Fibroblast of skin of back (primary cell): ENCODE measurements at regions not wholly inside any gene's neighbourhood (a gene's known extent, or its start where the extent isn't known, plus 50 kb on each side); places are given as distances from the start of the nearest gene placed in this dataset.

Experiments
- DNase-seq: peaks from one replicate; pipeline ENCODE4 v3.0.0-alpha.2; 2013

DNA sequence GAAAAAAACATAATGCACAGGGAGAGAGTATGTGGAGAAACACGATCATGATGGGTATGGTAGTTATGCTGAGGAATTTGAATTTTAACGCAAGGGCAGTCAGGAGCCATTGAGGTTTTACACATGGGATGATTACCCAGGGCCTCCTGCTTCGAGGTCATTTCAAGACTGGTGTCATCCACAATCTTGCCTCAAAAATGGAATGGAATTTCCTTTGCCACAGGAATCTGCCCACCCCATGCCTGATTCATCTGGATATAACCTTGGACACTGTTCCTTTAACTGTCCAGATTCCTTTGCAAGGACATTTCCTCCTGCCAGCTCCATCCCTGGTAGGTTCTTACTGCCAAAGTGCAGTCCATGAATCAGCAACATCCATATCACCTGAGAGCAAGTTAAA lies 655.9 kb upstream of the TENM4 start:
- peak; percentile 94 for DNase-seq

DNA sequence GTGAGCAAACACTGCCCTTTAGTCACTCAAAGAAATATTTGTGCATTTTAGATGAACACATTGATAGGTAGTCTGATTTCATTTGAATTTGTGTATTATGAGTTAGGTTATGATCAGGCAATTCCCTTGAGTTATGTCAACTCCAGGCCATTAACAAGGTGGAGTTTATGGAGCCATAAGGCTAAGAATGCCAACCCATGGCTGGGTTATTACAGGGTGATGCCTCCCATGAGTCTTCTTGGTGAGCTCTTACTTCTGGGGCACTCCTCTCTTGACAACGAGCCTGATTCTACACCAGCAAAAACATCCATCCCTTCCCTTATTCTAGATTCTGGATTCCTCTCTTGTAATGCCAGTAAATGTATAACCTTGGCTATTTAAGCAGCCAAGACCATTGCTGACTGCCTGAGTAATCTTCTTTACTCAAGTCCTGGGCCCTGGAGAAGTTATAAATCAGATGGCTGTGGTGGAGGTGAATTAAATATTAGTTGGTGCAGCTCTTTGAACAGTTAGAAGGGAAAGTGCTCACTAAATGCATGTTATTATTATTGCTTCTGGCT lies 645.7 kb upstream of the TENM4 start:
- DNase-seq, result no peak

DNA sequence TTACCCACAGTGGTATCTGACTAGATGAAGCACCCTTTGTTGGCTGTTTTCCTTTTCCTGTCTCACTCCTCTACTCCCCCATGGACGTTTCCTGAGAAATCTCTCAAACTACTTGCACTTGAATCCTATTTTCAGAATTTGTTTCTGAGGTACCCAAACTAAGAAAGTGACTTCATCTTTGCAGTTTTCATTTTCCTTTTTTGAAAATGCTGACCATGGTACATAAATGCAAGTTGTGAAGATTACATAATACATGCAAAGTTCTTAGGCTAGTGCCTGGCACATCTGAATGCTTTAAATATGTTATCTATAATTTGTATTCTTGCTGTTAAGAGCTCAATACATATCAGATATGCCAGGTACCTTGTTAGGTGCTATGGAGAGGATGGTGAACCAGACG lies 644.7 kb upstream of the TENM4 start:
- DNase-seq, result no peak

DNA sequence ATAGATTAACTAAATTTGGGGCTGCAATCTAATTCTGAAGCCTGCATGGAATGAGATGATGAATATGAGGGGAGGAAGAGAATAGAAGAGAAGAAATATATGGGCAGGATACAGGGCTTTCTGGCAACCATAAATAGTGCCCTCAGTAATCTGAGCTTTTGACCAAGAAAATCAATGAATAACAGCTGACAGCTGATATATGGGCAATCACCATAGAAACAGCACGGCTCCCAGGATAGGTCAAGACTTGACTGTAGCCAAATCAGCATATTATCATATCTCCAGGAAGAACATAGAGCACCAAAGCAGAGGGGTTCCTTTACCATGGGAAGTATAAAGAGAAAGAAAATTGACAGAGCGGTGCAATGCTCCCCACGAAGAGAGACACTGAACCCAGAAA lies 643.8 kb upstream of the TENM4 start:
- no peak for DNase-seq

DNA sequence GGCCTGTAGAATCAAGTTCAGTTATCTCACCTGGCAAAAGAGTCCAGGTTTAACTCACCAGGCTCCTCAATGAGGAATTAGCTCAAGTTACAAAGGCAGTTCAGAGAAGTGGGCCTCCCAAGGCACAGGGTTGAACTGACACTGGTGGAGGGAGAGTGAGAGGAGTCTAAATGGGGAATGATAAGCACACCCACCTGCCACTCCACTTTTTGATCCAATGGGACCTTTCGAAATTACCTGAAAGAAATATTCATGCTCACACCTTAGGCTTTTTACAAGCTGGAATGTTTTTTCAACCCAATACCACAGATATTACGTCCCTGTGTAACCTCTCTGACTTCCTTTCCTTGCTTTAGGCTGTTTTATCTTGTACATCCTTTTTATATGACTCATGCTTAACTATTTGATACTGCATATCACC lies 642.7 kb upstream of the TENM4 start:
- DNase-seq, result no peak

DNA sequence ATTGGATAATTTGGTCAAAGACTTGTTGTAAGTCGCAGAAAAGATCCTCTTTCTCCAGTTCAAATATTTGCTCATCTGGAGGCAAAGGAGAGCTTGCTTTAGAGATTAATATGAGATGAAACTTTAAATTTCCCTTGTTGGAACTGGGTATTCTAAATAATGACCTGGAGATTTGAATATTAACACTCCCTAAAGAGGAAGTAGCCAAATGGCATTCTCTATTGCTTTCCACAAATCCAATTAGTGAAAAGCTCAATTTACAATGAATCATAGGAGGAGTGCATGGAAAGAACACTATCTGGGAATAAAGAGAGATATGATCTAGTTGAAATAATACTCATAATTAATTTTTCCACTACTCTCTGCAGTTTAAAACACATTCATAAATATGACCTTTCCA lies 641.6 kb upstream of the TENM4 start:
- no peak for DNase-seq

DNA sequence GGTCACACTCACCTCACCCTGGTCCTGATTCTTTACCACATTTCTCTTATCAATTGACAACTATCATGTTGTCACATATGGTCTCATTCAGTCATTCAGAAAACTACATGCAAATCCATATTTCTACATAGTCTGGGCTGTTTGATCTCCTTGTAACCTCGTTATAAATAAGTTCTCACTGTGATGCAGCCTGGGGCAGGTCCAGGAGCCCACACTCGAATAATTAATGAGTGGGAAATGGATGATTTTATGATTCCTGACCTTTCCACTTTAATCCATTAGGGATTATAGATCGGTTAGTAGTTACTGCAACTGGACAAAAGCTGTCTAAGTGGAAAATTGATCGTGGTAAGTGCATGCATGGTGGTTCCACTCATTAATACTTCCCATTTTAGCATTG lies 636.3 kb upstream of the TENM4 start:
- no peak for DNase-seq

DNA sequence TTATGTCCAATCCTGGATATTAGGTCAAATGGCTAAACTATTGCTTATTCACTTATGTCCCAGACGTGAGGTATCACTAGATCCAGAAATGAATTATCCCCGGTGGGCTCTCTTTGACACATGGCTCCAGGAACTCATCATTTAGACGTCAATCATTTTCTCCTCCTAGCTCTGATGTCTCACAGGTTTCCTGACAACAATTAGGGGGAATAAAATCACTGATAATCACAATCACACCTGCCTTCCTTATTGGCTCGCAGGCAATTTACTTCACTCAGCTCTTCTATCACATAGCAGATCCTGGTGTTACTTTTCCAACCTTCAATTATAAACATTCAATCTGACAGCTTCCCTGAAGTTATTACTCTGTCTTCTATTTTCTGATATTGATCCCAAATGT lies 634.0 kb upstream of the TENM4 start:
- DNase-seq, result no peak

DNA sequence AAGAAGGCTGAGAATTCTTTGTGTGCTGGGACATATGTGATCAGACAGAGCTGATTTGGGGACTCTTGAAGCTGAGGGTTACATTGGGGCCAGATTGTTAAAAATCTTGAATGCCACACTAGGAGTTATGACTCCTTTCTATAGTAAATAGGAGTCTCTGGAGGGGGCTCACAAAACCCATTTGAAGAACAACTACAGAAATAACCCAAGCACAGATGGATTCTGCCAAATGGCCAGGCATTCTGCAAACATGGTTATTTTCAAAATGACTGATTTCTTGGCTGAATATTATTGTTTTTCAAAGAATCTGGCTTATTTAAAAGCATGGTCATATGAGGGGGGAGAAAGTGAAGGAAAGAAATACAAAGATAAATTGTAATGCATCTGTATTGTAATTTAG lies 625.5 kb upstream of the TENM4 start:
- DNase-seq, result no peak

DNA sequence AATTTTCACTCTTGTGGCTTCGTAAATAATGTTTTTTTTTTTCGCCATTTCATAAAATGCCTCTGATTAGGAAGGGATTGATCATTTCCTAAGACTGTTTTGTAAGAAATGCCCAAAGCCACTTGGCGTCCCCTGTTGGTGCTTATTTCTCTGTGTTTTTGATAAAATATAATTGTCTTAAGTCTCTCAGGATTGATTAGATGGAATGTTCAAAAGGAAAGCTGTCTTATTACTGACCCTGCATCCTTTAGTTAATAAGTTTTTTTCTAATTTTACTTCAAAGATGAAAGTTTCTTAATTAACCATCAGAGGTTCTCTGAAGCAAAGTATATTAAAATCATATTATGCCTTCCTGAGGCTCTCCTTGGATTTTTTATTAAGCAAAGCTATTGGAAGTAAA lies 624.3 kb upstream of the TENM4 start:
- DNase-seq, result no peak

DNA sequence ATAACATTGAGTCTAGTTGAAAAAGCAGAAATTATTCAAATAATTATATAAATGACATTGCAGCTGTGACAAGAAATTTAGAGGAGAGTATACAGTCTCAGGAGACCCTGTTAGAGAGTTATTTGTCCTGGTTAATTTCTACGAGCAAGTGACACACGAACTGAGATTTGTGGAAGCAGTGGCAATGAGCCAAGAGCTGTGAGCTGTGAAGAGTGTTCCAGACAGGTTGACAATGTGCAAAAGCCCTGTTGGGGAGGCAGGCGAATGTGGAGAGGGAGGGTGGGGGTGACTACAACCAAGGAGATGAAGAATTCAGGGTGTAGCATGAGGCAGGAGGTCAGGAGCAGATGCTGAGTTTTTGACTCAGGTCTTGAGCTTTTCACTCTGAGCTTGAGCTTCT lies 620.2 kb upstream of the TENM4 start:
- no peak for DNase-seq

DNA sequence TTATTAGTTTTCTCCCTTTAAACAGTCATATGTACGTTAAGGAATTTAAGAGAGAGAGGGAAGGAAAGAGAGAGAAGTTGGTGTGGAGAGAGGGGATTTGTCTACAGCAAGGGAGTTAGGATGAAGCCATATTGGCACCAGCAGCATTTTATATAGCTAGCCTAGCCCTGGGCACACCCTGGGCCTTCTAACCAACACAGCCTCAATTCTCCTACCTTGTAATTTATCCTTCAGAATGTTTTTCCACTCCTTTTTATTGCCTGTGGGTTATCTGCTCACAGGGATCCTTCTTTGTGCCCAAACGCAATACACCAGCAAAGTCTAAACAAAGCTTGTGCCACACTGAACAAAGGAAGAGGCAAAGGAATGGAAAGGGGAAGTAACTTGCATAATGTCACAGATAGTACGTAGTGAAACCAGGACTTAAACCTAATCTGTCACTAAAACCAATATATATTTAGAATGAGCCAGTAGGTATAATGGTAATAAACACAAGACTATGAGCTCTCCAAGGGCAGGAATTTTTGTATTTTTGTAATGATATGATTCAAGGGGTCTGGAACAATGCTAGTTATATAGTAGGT lies 613.8 kb upstream of the TENM4 start:
- DNase-seq, result no peak

DNA sequence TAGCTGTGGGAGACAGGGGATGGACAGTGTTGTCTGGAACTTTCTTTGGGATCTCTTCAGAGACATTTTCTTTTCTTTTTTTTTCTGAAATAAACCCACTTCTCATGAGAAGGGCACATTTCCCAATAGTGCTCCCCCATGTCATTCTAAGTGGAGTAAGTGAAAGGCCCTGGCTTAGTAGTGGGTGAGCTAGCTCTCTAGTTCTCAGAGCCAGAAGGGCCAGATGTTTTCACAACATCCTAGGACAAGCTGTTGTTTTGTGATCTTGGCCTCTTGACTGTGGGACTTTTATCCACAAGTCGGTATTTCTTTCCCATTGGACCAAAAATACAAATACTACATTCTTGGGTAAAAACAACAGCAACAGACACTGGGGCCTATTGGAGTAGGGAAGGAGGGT lies 607.7 kb upstream of the TENM4 start:
- no peak for DNase-seq

DNA sequence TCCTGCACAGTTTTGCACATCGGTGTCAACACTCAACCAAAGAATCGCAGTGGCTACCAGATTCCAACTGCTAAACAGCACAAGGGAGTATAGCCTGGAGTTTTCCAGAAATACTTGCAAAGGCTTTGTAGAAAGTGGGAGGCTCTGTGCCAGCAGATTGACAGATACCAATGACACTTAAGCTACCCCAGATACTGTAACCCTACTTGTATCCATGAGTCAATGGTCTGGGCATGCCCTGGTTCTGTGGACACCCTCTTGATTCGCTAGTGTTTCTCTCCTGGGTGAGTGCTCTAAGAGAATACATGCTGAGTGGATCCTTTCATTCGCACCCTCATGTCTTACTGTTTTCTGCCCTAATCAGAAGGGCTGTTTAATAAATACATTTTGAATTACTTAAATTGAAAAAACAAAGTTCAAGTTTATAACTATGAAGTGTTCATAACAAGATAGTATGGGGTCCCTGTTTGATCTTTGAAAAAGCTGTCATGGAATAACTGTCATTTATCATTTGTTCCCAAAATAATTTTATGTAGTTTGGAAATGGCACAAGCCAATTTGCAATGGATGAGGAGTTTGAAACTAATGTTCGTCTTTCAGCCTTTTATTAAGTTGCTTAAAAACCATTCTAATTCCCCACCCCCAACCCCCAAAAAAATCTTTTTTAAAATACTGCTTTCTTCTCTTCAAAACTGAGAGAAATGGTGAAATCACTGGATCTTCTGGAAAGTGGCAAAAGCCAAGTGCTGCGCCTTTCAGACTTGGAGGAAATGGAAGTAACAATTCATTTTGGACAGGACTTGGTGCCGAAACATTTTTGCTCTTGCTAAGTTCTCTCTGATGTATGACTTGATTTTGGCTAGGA lies 600.5 kb upstream of the TENM4 start:
- no peak for DNase-seq

DNA sequence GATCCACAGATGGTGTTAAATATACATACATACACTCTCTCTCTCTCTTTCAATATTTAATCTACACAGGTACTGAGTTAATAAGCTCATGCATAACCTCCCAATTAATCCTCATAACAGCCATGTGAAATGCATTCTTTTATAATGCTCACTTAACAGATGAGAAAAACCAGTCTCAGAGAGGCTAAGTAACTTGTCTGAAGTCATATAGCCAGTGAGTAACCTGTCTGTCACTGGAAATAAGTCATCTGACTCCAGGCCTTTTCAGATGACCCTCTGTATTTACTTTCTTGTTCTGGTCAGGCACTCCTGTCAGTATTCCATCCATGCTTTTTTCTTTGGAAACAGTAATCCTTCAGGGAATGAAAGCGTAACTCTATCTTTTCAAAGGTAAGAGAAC lies 594.0 kb upstream of the TENM4 start:
- DNase-seq, result no peak

DNA sequence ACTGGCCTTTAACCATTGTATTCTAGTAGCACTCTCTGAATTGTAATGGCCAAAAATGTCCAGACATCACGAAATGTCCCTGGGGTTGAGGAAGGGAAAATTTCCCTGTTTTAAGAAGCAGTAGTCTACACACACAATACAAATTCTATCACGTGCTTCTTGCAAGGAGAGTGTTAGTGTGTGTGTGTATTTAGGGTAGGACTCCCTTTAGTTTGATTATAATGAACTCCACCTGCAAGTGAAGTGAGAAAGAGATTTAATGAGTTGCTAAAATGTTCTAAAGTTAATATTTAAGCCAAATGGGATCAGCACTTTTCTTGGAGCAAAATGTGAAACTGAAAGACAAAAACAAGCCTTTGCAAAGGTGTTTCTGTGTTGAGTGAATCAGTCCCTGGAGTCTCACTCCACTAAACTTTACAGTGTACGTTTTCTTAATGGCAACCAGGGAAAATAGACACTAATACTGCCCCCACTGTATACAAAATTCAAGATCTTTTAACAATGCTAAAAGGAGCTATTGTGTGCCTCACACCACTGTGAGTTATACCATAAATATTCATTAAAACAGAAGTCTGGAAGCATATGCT lies 590.3 kb upstream of the TENM4 start:
- no peak for DNase-seq

DNA sequence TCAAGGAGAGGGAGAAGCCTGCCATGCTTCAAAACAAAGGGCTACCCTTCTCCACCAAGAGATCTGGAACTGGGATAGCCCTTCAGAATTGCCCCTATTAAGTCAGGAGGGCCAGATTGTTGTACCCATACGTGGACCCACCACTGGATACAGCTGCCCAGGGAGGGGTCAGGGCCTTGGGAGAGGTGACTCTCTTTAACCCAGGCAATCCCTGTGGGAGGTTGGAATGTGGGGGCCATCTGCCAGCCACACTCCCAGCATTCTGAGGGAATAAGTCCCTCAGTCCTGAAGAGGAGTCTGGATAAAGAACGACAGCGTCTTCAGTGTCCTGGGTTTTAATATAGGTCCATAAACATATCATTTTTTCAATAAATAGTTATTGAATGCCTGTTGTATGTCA lies 588.2 kb upstream of the TENM4 start:
- no peak for DNase-seq

DNA sequence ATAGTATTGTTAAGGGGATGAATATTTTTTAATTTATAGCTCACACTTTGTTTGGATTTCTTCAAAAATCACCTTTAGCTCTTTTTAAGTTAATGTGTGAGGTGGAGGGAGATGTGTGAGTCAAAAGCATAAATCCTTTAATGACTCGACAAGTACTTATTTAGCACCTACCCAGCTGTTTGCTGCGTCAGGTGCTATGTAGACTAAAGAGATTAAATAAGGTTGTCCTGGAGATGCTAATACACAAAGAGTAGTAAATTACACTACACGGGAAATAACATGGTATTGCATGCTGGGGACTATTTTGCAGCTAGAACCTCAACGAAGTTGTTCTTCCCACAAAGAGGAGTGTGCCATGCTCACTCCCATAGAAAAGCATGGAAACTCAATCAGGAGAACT lies 583.3 kb upstream of the TENM4 start:
- DNase-seq, result no peak

DNA sequence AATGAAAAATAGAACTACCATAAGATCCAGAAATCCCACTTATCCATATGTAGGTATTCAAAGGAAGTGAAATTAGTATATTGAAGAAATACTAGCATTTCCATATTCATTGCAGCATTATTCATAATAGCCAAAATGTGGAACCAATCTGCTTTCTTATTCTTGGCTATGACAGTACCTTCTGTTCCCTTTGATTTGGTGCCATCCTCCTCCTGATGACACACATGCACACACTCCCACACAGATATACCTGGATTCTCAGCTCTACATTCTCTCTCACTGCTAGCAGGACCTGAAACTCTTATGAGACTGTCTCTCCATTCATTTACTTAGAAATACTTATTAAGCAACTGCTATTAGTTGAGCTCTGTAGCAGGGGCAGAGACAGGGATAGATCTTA lies 582.6 kb upstream of the TENM4 start:
- DNase-seq, result no peak

DNA sequence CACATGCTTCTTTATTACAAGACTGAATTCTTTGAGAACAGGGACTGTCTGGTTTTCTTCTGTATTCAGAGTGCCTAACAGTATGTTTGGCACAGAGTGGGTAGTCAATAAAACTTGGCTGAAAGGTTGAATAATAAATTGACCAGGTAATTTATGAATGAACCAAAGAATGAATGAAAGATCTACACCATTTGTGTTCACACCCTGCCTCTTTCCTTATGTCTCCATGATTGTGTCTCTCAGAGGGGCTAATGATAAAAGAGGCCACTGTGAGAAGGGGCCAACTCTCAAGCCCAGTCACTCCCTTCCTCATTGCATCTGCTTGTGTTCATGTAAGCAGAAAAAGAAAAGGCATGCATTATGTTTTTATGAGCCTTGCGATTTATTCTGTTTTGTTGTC lies 569.7 kb upstream of the TENM4 start:
- no peak for DNase-seq

DNA sequence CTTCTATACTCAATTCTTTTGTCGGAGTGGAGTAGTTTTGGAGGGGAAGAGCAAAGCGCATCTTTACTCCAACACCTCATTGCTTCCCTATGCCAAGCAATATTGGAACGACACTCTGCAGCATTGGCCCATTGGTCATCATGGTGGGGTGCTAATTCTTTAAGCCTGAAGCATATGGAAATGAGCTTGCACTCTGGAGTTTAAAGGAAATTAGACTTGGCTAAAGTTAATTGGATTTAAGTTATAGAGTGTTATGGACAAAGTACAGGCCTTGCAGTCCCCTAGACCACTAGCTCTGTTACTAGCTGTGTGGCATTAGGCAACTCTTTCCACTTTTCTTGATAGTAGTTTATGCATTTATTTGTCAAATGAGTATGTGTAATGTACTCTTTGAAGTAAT lies 568.3 kb upstream of the TENM4 start:
- no peak for DNase-seq

DNA sequence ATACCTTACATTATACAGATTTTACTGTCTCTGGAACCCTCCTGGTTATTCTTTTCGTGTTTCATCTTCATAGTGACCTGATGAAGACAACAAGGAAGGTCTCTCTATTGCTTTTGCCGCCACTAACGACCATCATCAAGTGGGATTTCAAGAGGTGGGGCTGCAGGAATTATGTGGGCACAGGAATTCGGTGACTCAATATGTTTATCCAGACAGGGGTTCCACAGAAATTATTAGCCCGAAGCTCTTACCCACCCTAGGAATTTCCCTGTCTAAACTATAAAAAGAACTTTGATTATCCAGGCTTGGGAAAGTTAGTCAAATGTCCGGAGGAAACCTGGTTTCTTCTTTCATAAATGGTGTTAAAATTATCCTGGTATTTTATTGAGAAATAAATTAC lies 566.8 kb upstream of the TENM4 start:
- DNase-seq, result peak; percentile 24

DNA sequence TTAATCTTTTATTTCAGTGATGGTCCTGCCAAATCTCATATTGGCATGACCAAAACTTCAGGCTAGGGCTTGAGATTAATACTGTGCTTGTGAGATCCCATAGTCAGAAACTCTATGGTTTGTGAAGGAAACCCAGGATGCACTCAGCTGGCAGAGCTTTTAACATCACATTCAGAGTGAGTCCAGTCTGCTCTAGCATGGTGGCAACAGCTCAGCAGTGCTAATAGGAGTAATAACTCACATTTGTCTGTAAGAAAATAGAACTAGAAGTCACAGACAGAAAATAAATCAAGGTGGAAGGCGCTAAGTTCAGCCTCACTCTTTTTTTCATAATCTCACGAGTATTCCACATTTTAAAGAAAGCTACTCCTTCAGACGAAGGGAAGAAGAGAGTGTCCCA lies 549.3 kb upstream of the TENM4 start:
- no peak for DNase-seq

DNA sequence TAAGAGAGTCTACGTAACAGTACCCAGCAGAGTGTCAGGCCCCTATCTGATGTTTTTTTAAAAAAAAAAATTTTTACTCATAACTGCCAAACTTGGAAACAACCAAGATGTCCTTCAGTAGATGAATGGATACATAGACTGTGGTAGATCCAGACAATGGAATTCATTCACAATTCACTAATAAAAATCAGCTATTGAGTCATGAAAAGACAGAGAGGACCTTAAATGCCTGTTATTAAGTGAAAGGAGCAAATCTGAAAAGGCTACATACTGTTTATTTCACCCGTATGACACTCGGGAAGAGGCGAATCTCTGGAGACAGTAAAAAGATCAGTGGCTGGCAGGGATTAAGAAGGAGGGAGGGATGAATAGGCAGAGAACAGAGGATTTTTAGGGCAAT lies 541.4 kb upstream of the TENM4 start:
- no peak for DNase-seq
